GM12875 (cell line): ENCODE measurements at regions not wholly inside any gene's neighbourhood (a gene's known extent, or its start where the extent isn't known, plus 50 kb on each side); places are given as distances from the start of the nearest gene placed in this dataset.
"Not testable (repeated sequence)": the region's sequence is repeated elsewhere in the genome, so short reads cannot be mapped to it uniquely, and the experiment has no call there.

Experiments used
- H3K4me3 ChIP-seq: one replicate; pipeline ENCODE4 v1.5.1; 2011; ENCODE audit warnings: low read depth, low read length, control low read depth
- TF ChIP-seq, protein P1 (sequence below): IDR thresholded peaks from 2 replicates; pipeline ENCODE4 v1.5.1; 2011; ENCODE audit warnings: low read depth, mild to moderate bottlenecking, control low read depth, inconsistent platforms, low read length, moderate library complexity, borderline replicate concordance; ENCODE audit not compliant: insufficient read depth

GRCh38 chr1:109845658-109846057, 65.0 kb upstream of the CSF1 start:
- TF ChIP-seq, protein P1, sequence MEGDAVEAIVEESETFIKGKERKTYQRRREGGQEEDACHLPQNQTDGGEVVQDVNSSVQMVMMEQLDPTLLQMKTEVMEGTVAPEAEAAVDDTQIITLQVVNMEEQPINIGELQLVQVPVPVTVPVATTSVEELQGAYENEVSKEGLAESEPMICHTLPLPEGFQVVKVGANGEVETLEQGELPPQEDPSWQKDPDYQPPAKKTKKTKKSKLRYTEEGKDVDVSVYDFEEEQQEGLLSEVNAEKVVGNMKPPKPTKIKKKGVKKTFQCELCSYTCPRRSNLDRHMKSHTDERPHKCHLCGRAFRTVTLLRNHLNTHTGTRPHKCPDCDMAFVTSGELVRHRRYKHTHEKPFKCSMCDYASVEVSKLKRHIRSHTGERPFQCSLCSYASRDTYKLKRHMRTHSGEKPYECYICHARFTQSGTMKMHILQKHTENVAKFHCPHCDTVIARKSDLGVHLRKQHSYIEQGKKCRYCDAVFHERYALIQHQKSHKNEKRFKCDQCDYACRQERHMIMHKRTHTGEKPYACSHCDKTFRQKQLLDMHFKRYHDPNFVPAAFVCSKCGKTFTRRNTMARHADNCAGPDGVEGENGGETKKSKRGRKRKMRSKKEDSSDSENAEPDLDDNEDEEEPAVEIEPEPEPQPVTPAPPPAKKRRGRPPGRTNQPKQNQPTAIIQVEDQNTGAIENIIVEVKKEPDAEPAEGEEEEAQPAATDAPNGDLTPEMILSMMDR, result no peak

DNA sequence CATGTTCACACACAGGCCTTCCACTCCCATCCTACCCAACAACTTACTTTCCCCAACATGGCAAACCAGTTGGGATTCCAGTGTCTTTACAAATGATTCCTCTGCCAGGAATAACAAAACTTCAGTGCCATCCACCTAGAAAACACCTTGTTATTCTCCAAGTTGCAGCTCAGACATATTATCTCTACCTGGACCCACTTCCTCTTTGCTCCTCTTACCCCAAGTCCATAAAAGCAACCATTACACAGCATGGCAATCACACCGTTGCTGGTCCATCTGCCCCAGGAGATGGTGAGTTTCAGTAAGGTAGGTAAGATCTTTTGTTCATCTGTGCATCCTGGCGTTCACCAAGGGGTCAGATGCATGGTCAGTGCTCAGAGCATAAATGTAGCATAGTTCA, 66.0 kb upstream of the CSF1 start:
- no peak overlapping the region for H3K4me3 ChIP-seq
- TF ChIP-seq, protein P1, result no peak

More at GRCh38 chr1:109845658-109846057, 65.0 kb upstream of the CSF1 start:
- H3K4me3 ChIP-seq, result no peak overlapping the region

GRCh38 chr1:109840011-109840629, 70.5 kb upstream of the CSF1 start:
- TF ChIP-seq, protein P1, result no peak
- H3K4me3 ChIP-seq, result no peak overlapping the region

- not testable (repeated sequence) for H3K4me3 ChIP-seq
These were observed 71.4 kb upstream of the CSF1 start for GRCh38 chr1:109839276-109839675.

DNA sequence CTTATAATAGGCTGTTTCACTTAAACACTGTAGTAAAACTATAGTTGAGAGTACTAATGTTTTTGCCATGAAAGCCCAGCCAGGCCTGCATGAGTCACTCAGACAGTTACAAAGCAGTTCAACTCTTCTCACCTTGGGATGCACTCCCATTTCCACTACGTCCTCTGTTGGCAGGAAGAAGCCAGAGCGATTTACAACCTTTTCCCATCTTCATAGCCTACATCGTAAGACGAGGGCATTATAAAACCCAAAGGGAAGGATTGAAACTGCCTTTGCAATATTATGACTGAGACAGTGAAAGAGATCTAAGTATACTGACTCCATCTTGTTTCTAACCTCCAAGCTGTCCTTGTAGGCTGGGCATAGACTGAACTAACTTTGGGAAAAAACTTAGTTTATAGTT, 71.8 kb upstream of the CSF1 start:
- no peak overlapping the region for H3K4me3 ChIP-seq
- TF ChIP-seq, protein P1, result no peak

GRCh38 chr1:109837852-109838570, 72.6 kb upstream of the CSF1 start:
- TF ChIP-seq, protein P1, result no peak
- no peak overlapping the region for H3K4me3 ChIP-seq

GRCh38 chr1:109835645-109836044, 71.9 kb upstream of the EPS8L3 start:
- not testable (repeated sequence) for H3K4me3 ChIP-seq

- TF ChIP-seq, protein P1, result no peak
- no peak overlapping the region for H3K4me3 ChIP-seq
These were observed 71.2 kb upstream of the EPS8L3 start for GRCh38 chr1:109834951-109835350.
